GM13977 (cell line): ENCODE measurements at regions not wholly inside any gene's neighbourhood (a gene's known extent, or its start where the extent isn't known, plus 50 kb on each side); places are given as distances from the start of the nearest gene placed in this dataset.

Source experiments
- DNase-seq: peaks from one replicate; pipeline ENCODE4 v3.0.0; 2012; ENCODE audit warnings: low spot score
- in situ Hi-C: fragments of 300-500 bp; cut with MboI; formaldehyde crosslinking; loops from one replicate; pipeline ENCODE4 v1.12.0; 2022; ENCODE audit warnings: low sequenced_read_pairs, low pct_unique_long_range_greater_than_20kb, mixed read lengths, inconsistent platforms; ENCODE audit not compliant: unreplicated experiment
- TF ChIP-seq, protein P1 (sequence below): IDR thresholded peaks from 2 replicates; pipeline ENCODE4 v1.5.1; 2012; ENCODE audit warnings: mild to moderate bottlenecking, control low read depth; ENCODE audit not compliant: insufficient read depth; ENCODE audit errors: extremely low read depth, missing control alignments

DNA sequence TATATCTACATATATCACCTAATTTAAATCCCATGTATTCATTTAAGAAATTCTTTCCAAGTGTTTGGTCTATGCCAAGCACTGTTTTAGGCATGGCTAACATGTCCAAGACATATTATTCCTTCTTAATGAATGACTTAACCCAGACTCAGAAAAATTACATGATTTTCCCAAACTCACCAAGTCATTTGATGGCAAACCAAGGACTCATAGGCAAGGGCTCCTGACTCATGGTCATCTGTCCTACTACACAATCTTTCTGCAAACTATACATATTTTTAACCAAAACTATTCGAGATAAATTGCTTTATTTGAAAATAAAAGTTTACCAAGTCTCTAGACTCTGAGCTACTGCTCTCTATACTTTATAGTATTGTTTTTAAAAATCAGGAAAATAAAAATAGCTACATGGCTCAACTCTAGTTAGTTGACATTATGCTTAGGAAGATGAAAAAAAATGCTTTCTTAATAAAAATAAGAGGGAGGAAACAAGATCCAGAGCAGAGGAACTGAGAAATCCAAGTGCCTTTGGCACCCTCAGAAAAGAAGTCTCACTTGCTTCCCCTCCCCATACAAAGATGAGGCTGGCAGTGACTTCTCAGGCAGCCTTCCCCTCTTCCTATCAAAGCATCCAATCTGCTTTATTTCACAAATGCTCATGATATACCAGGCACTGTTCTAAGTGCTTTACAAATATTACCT is 182.2 kb downstream of the RSL24D1 start:
- TF ChIP-seq, protein P1, sequence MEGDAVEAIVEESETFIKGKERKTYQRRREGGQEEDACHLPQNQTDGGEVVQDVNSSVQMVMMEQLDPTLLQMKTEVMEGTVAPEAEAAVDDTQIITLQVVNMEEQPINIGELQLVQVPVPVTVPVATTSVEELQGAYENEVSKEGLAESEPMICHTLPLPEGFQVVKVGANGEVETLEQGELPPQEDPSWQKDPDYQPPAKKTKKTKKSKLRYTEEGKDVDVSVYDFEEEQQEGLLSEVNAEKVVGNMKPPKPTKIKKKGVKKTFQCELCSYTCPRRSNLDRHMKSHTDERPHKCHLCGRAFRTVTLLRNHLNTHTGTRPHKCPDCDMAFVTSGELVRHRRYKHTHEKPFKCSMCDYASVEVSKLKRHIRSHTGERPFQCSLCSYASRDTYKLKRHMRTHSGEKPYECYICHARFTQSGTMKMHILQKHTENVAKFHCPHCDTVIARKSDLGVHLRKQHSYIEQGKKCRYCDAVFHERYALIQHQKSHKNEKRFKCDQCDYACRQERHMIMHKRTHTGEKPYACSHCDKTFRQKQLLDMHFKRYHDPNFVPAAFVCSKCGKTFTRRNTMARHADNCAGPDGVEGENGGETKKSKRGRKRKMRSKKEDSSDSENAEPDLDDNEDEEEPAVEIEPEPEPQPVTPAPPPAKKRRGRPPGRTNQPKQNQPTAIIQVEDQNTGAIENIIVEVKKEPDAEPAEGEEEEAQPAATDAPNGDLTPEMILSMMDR: no peak
- DNase-seq: no peak
- in situ Hi-C loops: no loop called here

DNA sequence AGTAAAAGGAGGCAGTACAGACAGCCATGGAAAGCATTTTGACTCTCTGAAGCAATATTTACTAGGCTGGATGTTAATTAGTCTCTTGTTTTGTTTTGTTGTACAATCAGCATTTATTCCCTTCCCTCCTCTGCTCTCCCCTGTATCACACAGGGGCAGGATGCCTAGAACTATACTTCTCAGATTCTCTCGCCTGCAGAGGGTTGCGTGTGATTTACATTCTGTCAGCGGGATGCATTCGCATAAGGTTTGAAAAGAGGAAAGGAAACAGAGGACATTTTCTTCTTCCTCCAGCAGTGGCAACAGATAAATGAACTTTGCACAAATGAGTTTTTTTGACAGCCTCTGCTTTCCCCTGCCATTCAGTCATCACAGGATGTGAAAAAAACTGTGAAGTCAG is 188.3 kb downstream of the RSL24D1 start:
- in situ Hi-C loops: no loop called here
- DNase-seq: no peak
- TF ChIP-seq, protein P1: no peak

DNA sequence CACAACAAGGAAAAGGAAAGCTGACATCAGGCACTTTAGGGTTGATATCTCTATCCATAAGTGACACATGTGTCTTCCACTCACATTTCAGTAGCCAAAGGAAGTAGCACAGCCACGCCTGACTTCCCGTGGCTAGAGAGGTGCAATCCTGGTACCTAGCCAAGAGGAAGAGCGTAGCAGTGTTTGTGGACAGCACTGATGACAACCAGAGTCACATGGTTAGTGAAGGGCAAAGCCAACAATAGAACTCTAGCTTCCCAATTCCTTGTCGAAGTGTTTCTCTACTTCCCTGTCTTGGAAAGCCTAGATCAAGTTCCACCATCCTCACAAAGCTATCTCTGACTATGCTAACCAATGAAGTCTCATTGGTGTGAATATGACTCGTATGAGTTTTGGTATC is 189.2 kb downstream of the RSL24D1 start:
- no peak for DNase-seq
- TF ChIP-seq, protein P1: no peak
- in situ Hi-C loops: no loop called here

DNA sequence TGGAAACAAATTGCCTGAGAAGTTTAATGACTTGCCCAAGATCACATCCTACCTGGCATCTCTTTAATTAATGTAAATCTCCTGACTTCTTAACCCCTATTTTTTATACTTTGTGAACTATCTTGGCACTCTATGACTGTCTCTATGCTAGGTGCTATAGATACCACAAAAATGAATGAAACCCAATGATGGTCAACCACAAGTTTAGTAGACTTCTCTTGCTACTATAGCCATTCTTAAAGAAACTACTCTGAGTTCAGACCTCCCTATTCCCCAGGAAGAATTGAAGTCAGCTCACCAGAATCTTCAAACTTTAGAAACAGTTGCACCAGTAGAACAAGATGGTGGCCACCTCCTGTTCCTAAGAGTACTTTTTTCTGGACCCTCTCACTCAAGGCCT is 191.1 kb downstream of the RSL24D1 start:
- no peak for DNase-seq
- TF ChIP-seq, protein P1: no peak
- in situ Hi-C loops: no loop called here

DNA sequence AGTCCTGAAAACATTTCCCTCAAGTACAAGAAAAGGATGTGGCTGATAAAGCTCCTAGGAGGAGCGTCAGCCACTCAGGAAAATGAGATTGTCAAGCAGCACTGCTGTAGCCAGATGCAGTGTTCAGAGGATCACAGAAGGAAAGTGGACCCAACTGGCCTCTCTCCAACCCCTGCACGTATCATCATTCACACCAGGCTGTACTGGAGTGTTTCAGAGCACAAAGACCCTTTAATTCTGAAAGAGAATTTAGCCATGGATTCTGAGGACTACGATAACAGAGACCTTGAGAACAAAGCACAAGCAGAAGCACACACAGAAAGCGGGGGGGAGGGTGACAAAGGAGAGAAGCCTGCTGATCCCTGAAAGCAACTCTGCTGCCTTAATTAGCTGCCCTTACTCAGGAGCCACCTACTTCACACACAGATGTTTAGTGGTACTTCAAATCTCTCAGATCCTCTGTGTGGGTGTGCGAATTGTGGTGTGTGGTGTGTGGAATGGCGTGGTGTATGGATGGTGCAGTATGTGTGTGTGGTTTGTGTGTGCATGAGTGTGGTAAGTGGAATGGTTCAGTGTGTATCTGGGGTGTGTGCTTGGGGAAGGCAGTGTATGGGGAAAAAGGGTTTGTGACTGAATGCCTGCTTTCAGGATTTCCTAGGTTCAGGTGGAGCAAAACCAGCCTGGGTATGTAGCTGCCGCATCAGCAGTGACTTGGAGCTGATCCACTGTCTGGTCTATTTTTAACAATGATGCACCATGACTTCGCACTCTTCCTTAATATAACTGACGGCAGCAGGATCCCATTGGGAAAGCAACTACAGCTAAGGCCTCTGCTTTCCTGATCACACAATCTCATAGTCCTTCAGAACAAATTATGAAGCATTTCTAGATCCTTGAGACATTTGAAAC is 192.5 kb downstream of the RSL24D1 start:
- TF ChIP-seq, protein P1: no peak
- DNase-seq: no peak
- in situ Hi-C loops: no loop called here

DNA sequence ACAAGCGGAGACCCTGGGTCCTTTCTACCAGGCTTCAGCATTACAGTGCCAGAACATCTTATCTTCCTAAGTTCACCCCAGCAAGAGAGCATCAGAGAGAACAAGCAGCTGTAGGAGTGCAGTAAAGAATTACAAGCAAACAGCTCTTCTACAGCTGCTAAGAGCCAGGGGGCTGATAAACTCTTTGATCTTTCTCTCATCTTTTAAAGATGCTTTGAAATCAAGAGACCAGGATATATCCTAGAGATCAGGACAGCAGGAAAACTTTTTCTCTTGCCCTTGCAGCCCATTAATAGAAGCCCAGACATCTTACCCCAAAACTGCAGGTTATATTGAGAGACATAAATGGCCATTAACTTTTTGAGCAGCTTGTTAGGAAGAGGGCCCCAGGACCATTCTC is 198.1 kb downstream of the RSL24D1 start:
- in situ Hi-C loops: no loop called here
- TF ChIP-seq, protein P1: no peak
- no peak for DNase-seq
